GM13976 (cell line): ENCODE measurements at regions not wholly inside any gene's neighbourhood (a gene's known extent, or its start where the extent isn't known, plus 50 kb on each side); places are given as distances from the start of the nearest gene placed in this dataset.

Experiments
- DNase-seq: peaks from one replicate; pipeline ENCODE4 v3.0.0; 2012; ENCODE audit warnings: low spot score
- CTCF ChIP-seq: IDR thresholded peaks from 2 replicates; pipeline ENCODE4 v1.5.1; 2012; ENCODE audit warnings: borderline replicate concordance, mild to moderate bottlenecking; ENCODE audit not compliant: insufficient read depth; ENCODE audit errors: extremely low read depth, missing control alignments, control extremely low read depth
- in situ Hi-C: fragments of 300-500 bp; cut with MboI; formaldehyde crosslinking; loops from one replicate; pipeline ENCODE4 v1.12.0; 2022; ENCODE audit warnings: low sequenced_read_pairs, mixed read lengths, inconsistent platforms; ENCODE audit not compliant: unreplicated experiment

DNA sequence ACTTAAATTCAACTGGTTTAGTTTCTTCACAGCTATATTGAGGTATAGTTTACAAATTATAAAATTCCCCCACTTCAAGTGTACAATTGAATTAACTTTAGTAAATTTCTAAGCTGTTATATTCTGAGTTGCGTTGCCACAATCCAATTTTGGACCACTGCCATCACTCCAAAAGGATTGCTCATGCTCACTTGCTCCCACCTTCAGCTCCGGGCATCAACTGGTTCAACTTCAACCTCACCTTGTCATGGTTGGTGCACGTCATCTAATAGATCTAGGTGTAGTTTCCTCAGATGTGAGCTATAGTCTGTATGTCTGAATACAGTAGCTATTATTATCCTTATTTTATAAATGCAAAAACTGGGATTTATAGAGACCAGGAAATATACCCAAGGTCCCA lies 942.5 kb upstream of the WWC1 start:
- no peak for TF ChIP-seq CTCF
- in situ Hi-C loops: no loop called here

DNA sequence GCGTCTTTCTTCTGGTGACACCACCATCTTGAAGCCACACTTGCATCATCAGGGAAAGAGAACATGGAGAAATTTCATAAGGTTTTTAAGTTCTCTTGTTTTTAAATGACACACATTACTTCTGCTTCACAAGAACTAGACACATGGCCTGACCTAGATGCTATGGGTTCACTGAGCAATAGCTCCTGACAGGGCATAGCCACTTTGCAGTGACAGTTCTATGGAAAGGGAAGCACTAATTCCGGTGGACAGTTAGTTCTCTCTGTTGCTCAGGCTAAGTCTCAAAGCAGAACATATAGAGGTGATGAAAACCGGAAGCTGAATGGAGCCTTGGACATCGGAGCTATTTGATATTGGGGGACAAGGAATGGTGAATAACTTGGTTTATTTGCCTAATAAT lies 940.1 kb upstream of the WWC1 start:
- DNase-seq: no peak
- no peak for TF ChIP-seq CTCF
- in situ Hi-C loops: no loop called here

More for the DNA sequence above, 942.5 kb upstream of the WWC1 start:
- DNase-seq: no peak

- DNase-seq: no peak
- in situ Hi-C loops: no loop called here
These were observed 938.6 kb upstream of the WWC1 start for GRCh38 chr5:167352801-167353200.

GRCh38 chr5:167355346-167355745 lies 936.1 kb upstream of the WWC1 start:
- DNase-seq: no peak
- in situ Hi-C loops: no loop called here
- TF ChIP-seq CTCF: no peak

More at GRCh38 chr5:167352801-167353200, 938.6 kb upstream of the WWC1 start:
- TF ChIP-seq CTCF: no peak

DNA sequence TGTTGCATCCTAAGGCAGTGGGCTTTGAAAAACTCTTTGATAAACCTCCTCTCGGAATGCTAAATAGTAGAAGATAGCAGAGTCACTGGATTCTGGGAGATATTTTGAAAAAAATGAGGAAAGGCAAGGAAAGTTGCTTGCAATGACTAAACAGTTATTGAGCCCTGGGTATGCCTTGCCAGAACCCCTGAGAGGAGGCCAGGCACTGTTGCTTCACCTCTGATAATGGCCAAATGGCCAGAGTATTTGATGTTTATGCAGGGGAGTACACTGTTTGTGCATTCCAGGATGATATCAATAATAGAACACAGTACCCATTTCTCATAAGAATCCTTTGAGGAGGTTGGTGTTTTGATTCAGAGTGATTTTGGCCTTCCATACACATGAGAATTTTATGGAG lies 935.1 kb upstream of the WWC1 start:
- no peak for DNase-seq
- no peak for TF ChIP-seq CTCF
- in situ Hi-C loops: no loop called here

GRCh38 chr5:167358868-167359492 lies 932.5 kb upstream of the WWC1 start:
- no peak for TF ChIP-seq CTCF
- in situ Hi-C loops: no loop called here
- DNase-seq: no peak
